ENCODE measurements at regions not wholly inside any gene's neighbourhood (a gene's known extent, or its start where the extent isn't known, plus 50 kb on each side); places are given as distances from the start of the nearest gene placed in this dataset.

- TF ChIP-seq, protein P1, sequence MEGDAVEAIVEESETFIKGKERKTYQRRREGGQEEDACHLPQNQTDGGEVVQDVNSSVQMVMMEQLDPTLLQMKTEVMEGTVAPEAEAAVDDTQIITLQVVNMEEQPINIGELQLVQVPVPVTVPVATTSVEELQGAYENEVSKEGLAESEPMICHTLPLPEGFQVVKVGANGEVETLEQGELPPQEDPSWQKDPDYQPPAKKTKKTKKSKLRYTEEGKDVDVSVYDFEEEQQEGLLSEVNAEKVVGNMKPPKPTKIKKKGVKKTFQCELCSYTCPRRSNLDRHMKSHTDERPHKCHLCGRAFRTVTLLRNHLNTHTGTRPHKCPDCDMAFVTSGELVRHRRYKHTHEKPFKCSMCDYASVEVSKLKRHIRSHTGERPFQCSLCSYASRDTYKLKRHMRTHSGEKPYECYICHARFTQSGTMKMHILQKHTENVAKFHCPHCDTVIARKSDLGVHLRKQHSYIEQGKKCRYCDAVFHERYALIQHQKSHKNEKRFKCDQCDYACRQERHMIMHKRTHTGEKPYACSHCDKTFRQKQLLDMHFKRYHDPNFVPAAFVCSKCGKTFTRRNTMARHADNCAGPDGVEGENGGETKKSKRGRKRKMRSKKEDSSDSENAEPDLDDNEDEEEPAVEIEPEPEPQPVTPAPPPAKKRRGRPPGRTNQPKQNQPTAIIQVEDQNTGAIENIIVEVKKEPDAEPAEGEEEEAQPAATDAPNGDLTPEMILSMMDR (IDR thresholded peaks at IDR 0.05; ENCODE audit: low read depth, low read length) = no peak
- no peak for DNase-seq (ENCODE audit: extremely low read depth, low read depth)
These were observed 518.9 kb downstream of the PRELID2 start for GRCh38 chr5:145316282-145316681.

- no peak for DNase-seq (ENCODE audit: extremely low read depth, low read depth)
- TF ChIP-seq, protein P1 (IDR thresholded peaks at IDR 0.05; ENCODE audit: low read depth, low read length) = no peak
These were observed 527.2 kb downstream of the PRELID2 start for GRCh38 chr5:145307866-145308382.

GRCh38 chr5:145295236-145295835, 539.8 kb downstream of the PRELID2 start:
- no peak for DNase-seq (ENCODE audit: extremely low read depth, low read depth)
- TF ChIP-seq, protein P1 (IDR thresholded peaks at IDR 0.05; ENCODE audit: low read depth, low read length) = no peak

- TF ChIP-seq, protein P1 (IDR thresholded peaks at IDR 0.05; ENCODE audit: low read depth, low read length) = no peak
- DNase-seq (ENCODE audit: extremely low read depth, low read depth) = no peak
These were observed 540.8 kb downstream of the PRELID2 start for GRCh38 chr5:145294331-145294730.

DNA sequence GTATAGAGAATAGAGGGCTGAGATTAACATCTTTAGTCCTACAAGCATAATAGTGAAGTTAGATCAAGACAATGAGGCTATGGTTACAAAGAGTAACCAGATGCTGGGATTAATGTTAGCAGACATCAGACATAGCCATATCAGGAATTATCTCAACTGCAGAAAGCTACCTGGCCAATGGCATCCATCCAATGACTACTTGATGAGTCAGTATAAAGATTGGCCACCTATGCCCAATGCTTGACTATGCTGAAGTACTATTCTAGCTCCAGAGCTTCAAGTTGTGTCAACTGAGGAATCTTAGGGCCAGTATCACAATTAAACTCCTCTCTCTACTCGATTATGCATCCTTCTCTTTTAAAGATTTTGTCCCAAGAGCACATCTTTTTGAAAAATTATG, 541.4 kb downstream of the PRELID2 start:
- DNase-seq (ENCODE audit: extremely low read depth, low read depth) = no peak
- TF ChIP-seq, protein P1 (IDR thresholded peaks at IDR 0.05; ENCODE audit: low read depth, low read length) = no peak

DNA sequence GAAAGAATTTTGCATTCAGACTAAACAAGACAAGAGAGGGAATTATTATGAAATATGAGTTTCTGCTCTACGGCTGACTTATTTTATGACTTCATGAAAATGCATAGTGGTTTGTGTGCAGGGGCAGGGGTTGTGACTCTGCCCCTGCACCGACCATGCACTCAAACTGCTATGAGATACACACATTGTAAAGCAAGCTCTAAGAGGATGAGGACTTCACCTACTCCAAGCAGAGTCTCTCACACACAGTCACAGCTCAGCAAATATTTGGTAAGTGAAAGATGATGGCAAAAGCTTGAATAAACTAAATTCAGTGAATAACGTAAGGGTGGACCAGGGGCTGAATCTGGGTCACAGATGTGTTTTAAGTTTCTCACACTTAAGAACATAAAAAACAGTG, 542.9 kb downstream of the PRELID2 start:
- DNase-seq (ENCODE audit: extremely low read depth, low read depth) = no peak
- TF ChIP-seq, protein P1 (IDR thresholded peaks at IDR 0.05; ENCODE audit: low read depth, low read length) = no peak

GRCh38 chr5:145283141-145283810, 551.9 kb downstream of the PRELID2 start:
- no peak for DNase-seq (ENCODE audit: extremely low read depth, low read depth)
- TF ChIP-seq, protein P1 (IDR thresholded peaks at IDR 0.05; ENCODE audit: low read depth, low read length) = no peak

Measured in AG09319 (cell line).